PC-3 (cell line): ENCODE measurements at regions not wholly inside any gene's neighbourhood (a gene's known extent, or its start where the extent isn't known, plus 50 kb on each side); places are given as distances from the start of the nearest gene placed in this dataset.
A peak's percentile ranks its signal among the peaks of the same experiment; 100 is the strongest.

ENCODE experiments used
- ATAC-seq: fragments of 200-7000 bp; cut with Tn5 transposase; 2 replicates; pipeline ENCODE4 v1.9.1; 2020; ENCODE audit warnings: mild to moderate bottlenecking, moderate library complexity
- BruUV-seq: library from RNA; stranded (reverse); fragments of 400-500 nt; replicated peaks from 2 replicates; lab custom pipeline; 2021; lab: Mats Ljungman, UMichigan
- CTCF ChIA-PET: fragments of 300-600 bp; sonication (Branson Sonifier 250); formaldehyde crosslinking; loops from one replicate; lab custom pipeline; 2022; ENCODE audit warnings: antibody characterized with exemption; lab: Charles Lee
- POLR2A ChIA-PET: fragments of 300-600 bp; sonication (Branson Sonifier 250); formaldehyde crosslinking; loops from one replicate; lab custom pipeline; 2022; ENCODE audit warnings: antibody characterized with exemption; ENCODE audit not compliant: unreplicated experiment; lab: Charles Lee
- DNase-seq: peaks from one replicate; pipeline ENCODE4 v3.0.0-alpha.2; 2015
- H2AFZ ChIP-seq: fragments of 300-600 bp; sonication (generic); 2 replicates; pipeline ENCODE4 v1.6.0; 2016; ENCODE audit warnings: antibody characterized with exemption, low read length
- H3F3A ChIP-seq: fragments of 300-600 bp; sonication (generic); one replicate; pipeline ENCODE4 v1.6.0; 2017; ENCODE audit warnings: antibody characterized with exemption, low read length, control low read depth, mild to moderate bottlenecking; ENCODE audit not compliant: unreplicated experiment
- H3K27ac ChIP-seq: fragments of 300-600 bp; sonication (generic); 2 replicates; pipeline ENCODE4 v1.5.1; 2016; ENCODE audit warnings: mild to moderate bottlenecking, low read length
- H3K27me3 ChIP-seq: fragments of 300-600 bp; sonication (generic); 2 replicates; pipeline ENCODE4 v1.6.1; 2016; ENCODE audit warnings: low read length, mixed read lengths
- H3K36me3 ChIP-seq: fragments of 300-600 bp; sonication (generic); 2 replicates; pipeline ENCODE4 v1.6.1; 2016; ENCODE audit warnings: low read depth, mixed run types, low read length, mixed read lengths
- H3K4me1 ChIP-seq: fragments of 300-600 bp; sonication (generic); 2 replicates; pipeline ENCODE4 v1.5.1; 2016; ENCODE audit warnings: low read length; ENCODE audit not compliant: insufficient read depth
- H3K4me2 ChIP-seq: fragments of 300-600 bp; sonication (generic); 2 replicates; pipeline ENCODE4 v1.6.0; 2016; ENCODE audit warnings: low read length
- H3K4me3 ChIP-seq: fragments of 300-600 bp; sonication (generic); 2 replicates; pipeline ENCODE4 v1.5.1; 2016; ENCODE audit warnings: mild to moderate bottlenecking, low read length, mixed read lengths
- H3K79me2 ChIP-seq: fragments of 300-600 bp; sonication (generic); 2 replicates; pipeline ENCODE4 v1.6.1; 2017; ENCODE audit warnings: low read length, mixed read lengths
- H3K9ac ChIP-seq: fragments of 300-600 bp; sonication (generic); 2 replicates; pipeline ENCODE4 v1.6.0; 2016; ENCODE audit warnings: mild to moderate bottlenecking, low read length
- H3K9me2 ChIP-seq: fragments of 300-600 bp; sonication (generic); replicated peaks from 2 replicates; pipeline ENCODE4 v1.6.1; 2016; ENCODE audit warnings: mixed run types, low read length, mixed read lengths
- H3K9me3 ChIP-seq: fragments of 300-600 bp; sonication (generic); 2 replicates; pipeline ENCODE4 v1.6.1; 2016; ENCODE audit warnings: low read length, mixed read lengths
- H4K20me1 ChIP-seq: fragments of 300-600 bp; sonication (generic); 2 replicates; pipeline ENCODE4 v1.6.1; 2016; ENCODE audit warnings: low read length, mixed read lengths
- EZH2 ChIP-seq: fragments of 300-600 bp; sonication (generic); IDR thresholded peaks from one replicate; pipeline ENCODE4 v1.6.1; 2017; ENCODE audit warnings: antibody characterized with exemption, mild to moderate bottlenecking, low read length; ENCODE audit not compliant: unreplicated experiment
- EZH2phosphoT487 ChIP-seq: fragments of 300-600 bp; sonication (generic); IDR thresholded peaks from 2 replicates; pipeline ENCODE4 v1.6.1; 2018; ENCODE audit warnings: mild to moderate bottlenecking, antibody characterized with exemption, low read length, borderline replicate concordance
- intact Hi-C: fragments of 100-400 bp; cut with micrococcal nuclease; formaldehyde crosslinking; loops from 2 replicates; pipeline ENCODE4 v1.9.0; 2023
- TF ChIP-seq, protein P1 (sequence below): fragments of 300-600 bp; sonication (generic); conservative IDR thresholded peaks from 2 replicates; pipeline ENCODE4 v1.5.1; 2017; ENCODE audit warnings: antibody characterized with exemption, low read depth, mild to moderate bottlenecking, low read length

DNA sequence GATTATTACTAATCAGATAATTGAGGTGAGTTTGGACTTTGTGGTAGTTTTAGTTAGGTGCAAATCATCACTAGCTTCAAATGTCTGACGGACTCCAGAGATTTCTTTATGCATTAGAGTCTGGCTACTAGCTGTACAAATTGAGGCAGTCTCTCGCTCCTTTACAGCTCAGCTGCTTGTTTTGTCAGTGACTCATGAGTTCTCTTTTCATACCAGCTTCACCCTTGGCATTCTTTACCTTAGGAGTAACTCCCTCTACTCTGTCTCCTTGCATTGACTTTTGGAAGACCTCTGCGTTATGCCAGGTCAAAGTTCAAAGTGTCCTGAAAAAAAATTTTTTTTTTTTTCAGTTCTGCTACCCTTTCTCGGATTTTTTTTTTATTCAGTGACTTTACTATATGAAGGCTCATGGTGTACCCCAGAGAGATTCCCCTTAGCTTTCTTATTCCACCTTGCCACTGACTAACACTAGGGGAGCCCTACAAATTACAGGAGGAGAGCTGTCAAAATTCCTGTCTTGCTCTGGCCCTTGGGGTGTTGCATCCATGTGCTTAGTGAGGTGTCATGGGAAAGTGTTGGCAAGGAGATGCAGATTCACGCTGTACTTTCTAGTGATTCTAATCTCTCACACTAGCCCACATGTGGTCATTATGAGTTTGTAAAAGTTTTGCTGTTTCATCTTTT is 576.6 kb downstream of the ADGRL2 start:
- H3K36me3 ChIP-seq = no peaks in the 10 kb centered on the region
- no peak overlapping the region for H3K27ac ChIP-seq
- TF ChIP-seq EZH2 = no peak
- TF ChIP-seq, protein P1, sequence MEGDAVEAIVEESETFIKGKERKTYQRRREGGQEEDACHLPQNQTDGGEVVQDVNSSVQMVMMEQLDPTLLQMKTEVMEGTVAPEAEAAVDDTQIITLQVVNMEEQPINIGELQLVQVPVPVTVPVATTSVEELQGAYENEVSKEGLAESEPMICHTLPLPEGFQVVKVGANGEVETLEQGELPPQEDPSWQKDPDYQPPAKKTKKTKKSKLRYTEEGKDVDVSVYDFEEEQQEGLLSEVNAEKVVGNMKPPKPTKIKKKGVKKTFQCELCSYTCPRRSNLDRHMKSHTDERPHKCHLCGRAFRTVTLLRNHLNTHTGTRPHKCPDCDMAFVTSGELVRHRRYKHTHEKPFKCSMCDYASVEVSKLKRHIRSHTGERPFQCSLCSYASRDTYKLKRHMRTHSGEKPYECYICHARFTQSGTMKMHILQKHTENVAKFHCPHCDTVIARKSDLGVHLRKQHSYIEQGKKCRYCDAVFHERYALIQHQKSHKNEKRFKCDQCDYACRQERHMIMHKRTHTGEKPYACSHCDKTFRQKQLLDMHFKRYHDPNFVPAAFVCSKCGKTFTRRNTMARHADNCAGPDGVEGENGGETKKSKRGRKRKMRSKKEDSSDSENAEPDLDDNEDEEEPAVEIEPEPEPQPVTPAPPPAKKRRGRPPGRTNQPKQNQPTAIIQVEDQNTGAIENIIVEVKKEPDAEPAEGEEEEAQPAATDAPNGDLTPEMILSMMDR = peak; percentile 29; the same call in 1 of the 2 replicates
- ChIA-PET CTCF (interaction anchor here (0.6 kb wide), 1 partner anchor 84 kb away, joined by 6 read pairs; no protein-coding TSS in a partner anchor), POLR2A (no interaction called here)
- no peak overlapping the region for H3K4me2 ChIP-seq
- DNase-seq = peak; percentile 60
- intact Hi-C loops = no loop called here
- H3F3A ChIP-seq = no peaks in the 10 kb centered on the region
- peak; percentile 55; the same call in 1 of the 2 replicates for ATAC-seq
- H3K9me2 ChIP-seq = no peaks in the 10 kb centered on the region
- no TSS peak for BruUV-seq
- H3K79me2 ChIP-seq = no peaks in the 10 kb centered on the region
- H3K4me1 ChIP-seq = no peaks in the 10 kb centered on the region
- no peak overlapping the region for H3K9ac ChIP-seq
- no peaks in the 10 kb centered on the region for H4K20me1 ChIP-seq
- H3K9me3 ChIP-seq = no peaks in the 10 kb centered on the region
- H3K4me3 ChIP-seq = no peak overlapping the region
- no peaks in the 10 kb centered on the region for H3K27me3 ChIP-seq
- H2AFZ ChIP-seq = no peak overlapping the region

DNA sequence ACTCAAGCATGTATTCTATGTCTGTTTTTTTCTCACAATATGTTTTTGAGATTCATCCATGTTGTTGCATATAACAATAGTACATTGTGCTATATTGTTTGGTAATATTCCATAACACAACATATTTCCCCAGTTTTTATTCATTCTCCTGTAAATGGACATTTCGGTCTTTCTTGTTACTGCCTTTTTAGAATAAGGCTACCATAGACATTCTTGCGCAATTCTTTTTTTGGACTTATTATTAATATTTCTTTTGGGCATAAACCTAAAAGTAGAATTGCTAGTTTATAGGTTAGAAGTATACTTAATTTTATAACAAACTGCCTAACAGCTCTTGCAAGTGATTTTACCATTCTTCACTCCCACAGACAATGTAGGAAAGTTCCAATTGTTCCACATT is 573.0 kb downstream of the ADGRL2 start:
- Histone ChIP-seq H3K9me3 (no peaks in the 10 kb centered on the region), H3K27ac (no peak overlapping the region), H2AFZ (no peak overlapping the region), H3K4me2 (no peak overlapping the region), H3K4me3 (no peak overlapping the region), H3F3A (no peaks in the 10 kb centered on the region), H3K36me3 (no peaks in the 10 kb centered on the region), H3K27me3 (no peaks in the 10 kb centered on the region), H3K9me2 (no peaks in the 10 kb centered on the region), H3K79me2 (no peaks in the 10 kb centered on the region), H3K4me1 (no peaks in the 10 kb centered on the region), H3K9ac (no peak overlapping the region), H4K20me1 (no peaks in the 10 kb centered on the region)
- ChIA-PET POLR2A (no interaction called here), CTCF (no interaction called here)
- no peak for TF ChIP-seq EZH2phosphoT487
- no peak for TF ChIP-seq EZH2
- TF ChIP-seq, protein P1 = no peak
- ATAC-seq = no peak
- intact Hi-C loops = no loop called here
- no peak for DNase-seq
- no TSS peak for BruUV-seq

GRCh38 chr1:82371844-82372498 is 571.2 kb downstream of the ADGRL2 start:
- no peaks in the 10 kb centered on the region for H3K27me3 ChIP-seq
- intact Hi-C loops = no loop called here
- no peaks in the 10 kb centered on the region for H3K36me3 ChIP-seq
- POLR2A ChIA-PET = no interaction called here
- H2AFZ ChIP-seq = no peak overlapping the region
- H3K9me3 ChIP-seq = no peaks in the 10 kb centered on the region
- no peaks in the 10 kb centered on the region for H4K20me1 ChIP-seq
- BruUV-seq = no TSS peak
- CTCF ChIA-PET = no interaction called here
- no peak overlapping the region for H3K9ac ChIP-seq
- H3F3A ChIP-seq = no peaks in the 10 kb centered on the region
- ATAC-seq (no peak), DNase-seq (no peak)
- H3K79me2 ChIP-seq = no peaks in the 10 kb centered on the region
- H3K4me3 ChIP-seq = no peak overlapping the region
- H3K4me1 ChIP-seq = peaks cover 7% of the 10 kb centered on the region; the same call in 1 of the 2 replicates
- H3K9me2 ChIP-seq = no peaks in the 10 kb centered on the region
- H3K27ac ChIP-seq = no peak overlapping the region
- TF ChIP-seq, protein P1 = no peak
- TF ChIP-seq EZH2phosphoT487 (no peak), EZH2 (no peak)
- H3K4me2 ChIP-seq = no peak overlapping the region
